Heart left ventricle (tissue), 4 donors: ENCODE measurements at regions not wholly inside any gene's neighbourhood (a gene's known extent, or its start where the extent isn't known, plus 50 kb on each side); places are given as distances from the start of the nearest gene placed in this dataset.

Experiments
- microRNA counts, 2 donors: library from miRNA; unstranded; fragments of <30 nt; microRNA quantifications; one replicate each; lab custom pipeline; 2016
- microRNA-seq, 4 donors: library from miRNA; unstranded; fragments of <30 nt; microRNA quantifications; one replicate each; pipeline versions ENCODE4 to v1.2.0, GENCODE V29; 2017 to 2020
- donor health status: DM: no; HTN: yes; CAD: no.
- donor health status: DM: yes; HTN: yes; CAD: no.

MicroRNAs encoded in the stretch of these regions (microRNA counts, 767-probe panel; counts per million panel counts)
- 0 counts per million in 2 donors for microRNA hsa-miR-325 (lab: Ali Mortazavi, UCI)
- microRNA hsa-miR-384 (lab: Ali Mortazavi, UCI), result 71.6 to 1,120 counts per million in 2 donors

Small RNA genes in the stretch of these regions (microRNA-seq; reads per million reads assigned to microRNA genes)
- gene MIR325 (0 reads per million in 4 donors), gene MIR384 (0 reads per million in 4 donors)
